A204.1 (cell line): ENCODE measurements at regions not wholly inside any gene's neighbourhood (a gene's known extent, or its start where the extent isn't known, plus 50 kb on each side); places are given as distances from the start of the nearest gene placed in this dataset.

ENCODE experiments used
- FAIRE-seq: peaks from 2 replicates; lab custom pipeline; 2012; peaks lifted over from hg19 to GRCh38; lab: Jason Lieb, UNC

- no peak for FAIRE-seq
Observed at GRCh38 chr2:150778828-150779227, 291.4 kb upstream of the RND3 start.

- FAIRE-seq, result no peak
Observed at GRCh38 chr2:150769421-150769820, 282.0 kb upstream of the RND3 start.

DNA sequence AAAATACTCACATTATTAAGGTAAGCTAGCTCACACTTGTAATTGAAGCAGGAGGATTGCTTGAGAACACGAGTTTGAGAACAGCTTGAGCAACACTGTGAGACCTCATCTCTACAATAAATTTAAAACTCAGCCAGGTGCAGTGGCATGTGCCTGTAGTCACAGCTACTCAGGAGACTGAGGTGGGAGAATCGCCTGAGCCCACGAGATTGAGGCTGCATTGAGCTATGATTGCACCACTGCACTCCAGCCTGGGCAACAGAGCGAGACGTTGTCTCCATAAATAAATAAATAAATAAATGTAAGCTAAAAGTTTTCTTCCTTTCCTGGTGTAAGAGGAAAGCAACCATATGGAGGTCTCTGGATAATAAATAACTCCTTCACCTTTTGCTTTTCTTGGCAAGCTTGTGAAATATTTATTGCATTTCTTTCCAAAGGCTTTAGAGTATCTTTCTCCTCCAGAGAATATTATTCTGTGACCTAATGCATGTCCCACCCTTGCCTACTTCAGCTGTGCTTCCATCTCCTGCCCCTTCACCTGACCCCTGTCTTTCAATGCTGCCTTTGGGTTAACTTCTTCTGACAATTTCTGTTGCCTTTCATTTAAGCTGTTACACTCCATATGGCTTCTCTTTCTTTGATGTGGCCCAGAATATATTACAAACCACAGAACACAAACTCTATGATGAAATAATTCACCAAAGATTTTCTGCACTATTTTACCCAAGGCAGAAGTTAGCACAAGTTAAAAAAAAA lies 280.7 kb upstream of the RND3 start:
- FAIRE-seq, result no peak

- FAIRE-seq, result no peak
Observed at GRCh38 chr2:150762571-150762970, 275.1 kb upstream of the RND3 start.

DNA sequence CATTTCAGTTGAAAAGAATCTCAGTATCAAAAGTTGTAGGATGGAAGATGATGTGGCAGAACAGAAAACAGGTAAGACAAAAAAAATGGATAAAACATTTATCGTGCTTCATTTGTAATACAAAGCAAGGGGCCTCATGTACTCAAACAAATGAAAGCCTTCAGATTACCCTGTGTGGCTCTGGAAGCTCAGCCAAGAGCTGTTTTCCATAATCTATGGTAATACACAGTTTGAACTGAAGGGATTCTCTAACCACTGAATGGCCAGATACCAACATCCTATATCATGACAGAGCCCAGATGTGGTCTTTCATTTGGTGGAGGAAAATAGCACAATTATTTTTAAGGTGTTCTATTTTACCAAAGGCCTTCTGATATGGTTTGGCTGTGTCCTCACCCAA lies 272.1 kb upstream of the RND3 start:
- FAIRE-seq, result no peak

- no peak for FAIRE-seq
Observed at GRCh38 chr2:150759106-150759505, 271.6 kb upstream of the RND3 start.

DNA sequence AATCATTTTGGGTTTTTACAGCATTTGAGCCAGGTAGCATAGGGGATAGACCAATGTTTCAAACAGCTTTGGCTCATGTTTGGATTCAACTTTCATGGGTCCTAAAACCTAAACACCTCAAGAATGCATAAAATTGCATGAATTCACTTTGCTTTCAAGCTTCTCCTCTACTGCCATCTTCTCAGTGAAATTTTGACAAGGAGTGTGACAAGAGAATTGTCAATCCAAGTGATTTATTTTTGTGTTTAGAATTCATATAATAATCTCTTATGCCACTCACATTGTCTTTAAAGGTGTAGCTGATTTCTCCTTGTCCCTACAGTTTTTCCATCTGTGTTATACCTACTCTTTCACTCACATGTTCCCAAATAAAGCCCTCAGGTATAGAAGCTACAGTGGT lies 264.8 kb upstream of the RND3 start:
- no peak for FAIRE-seq

- FAIRE-seq, result no peak
Observed at GRCh38 chr2:150750720-150751119, 263.3 kb upstream of the RND3 start.

GRCh38 chr2:150742094-150742493 lies 254.6 kb upstream of the RND3 start:
- no peak for FAIRE-seq

DNA sequence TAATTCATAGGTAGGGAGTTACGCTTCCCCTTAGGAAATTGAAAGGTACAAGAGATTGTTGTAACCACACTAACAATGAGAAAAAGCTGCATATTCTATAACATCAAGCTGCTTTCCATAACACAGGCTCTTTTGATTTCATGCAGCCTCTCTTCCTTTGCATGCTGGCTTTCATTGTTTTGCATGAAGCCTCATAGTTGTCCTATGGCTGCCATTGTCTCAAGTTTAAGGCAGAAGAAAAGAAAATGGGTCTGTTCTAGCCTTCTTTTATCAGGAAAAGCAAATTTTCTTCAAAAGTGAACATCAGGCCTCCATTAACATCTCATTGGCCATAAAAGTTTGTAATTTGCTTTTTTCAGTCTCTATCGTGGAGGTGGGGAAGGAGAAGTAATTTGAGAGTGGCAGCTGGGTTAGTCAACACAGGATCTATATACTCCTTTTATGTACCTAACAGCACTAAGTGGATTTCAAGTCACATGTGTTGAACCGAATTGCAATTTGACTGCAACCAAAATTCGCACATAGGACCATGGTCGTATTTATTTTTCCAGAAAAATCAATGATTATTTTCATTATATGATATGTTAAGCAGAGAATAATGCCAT lies 248.5 kb upstream of the RND3 start:
- FAIRE-seq, result no peak

DNA sequence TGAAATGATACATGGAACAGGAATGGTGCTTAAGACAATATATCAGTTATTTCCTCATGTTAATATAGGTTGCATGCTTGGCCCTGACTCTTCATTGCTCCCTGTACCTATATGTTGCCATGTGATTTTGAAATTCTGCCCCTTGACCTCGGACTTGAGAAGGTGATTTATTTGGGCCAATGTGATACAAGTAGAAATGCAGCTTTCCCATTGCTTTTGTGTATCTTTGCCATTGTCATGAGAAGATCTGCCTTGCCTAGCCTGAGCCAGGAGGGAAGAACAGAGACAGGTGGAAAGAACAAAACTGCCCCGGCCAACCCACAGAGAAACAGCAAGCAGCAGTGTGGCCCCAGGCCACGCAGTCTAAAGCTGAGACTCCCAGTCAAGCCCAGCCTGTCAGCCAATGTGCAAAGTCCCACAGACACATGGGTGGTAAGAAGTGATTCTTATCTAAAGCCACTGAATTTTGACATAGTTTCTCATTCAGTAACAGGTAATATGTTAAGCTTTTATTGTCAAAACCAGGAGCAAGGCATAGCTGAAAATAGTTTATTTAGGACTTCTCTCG lies 245.7 kb upstream of the RND3 start:
- FAIRE-seq, result no peak

DNA sequence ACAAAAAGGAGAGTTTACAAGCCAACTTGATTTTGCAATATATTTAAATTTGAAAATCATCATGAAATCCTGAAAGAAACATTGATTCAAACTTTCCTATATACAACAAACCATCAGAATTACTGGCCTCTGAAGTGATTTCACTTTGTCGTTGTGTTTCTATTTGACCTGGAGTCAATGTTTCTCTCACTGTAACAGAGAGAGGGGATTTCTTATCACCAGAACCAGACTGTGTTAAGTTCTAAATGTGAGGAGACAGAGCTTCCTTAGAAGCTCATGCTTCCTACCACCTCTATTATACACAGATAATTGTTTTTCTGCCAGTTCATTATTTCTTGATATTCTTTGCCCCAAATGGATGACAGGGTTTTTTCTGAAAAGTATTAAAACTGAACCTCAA lies 245.0 kb upstream of the RND3 start:
- no peak for FAIRE-seq

GRCh38 chr2:150732064-150732463 lies 244.6 kb upstream of the RND3 start:
- no peak for FAIRE-seq

DNA sequence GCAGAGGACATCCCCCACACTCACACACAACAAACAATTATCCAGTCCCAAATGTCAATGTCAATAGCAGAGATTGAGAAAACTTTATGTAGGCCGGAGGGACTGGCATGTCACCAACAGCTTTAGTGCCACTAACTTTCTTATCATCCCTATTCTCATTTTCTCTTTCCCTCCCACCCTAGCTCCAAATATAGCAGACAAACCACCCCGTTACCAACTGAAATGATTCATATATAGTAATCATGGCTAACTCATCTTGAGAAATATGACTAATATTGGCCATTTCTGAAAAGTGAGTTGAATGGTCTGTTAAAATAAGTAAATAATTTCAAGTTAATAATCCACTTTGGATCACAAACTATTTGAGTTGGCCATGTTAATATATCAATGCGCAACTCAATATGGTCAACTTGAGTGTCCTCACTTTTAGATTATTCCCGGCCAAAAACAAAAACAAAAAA lies 242.1 kb upstream of the RND3 start:
- FAIRE-seq, result no peak

GRCh38 chr2:150718280-150718679 lies 230.8 kb upstream of the RND3 start:
- FAIRE-seq, result no peak

DNA sequence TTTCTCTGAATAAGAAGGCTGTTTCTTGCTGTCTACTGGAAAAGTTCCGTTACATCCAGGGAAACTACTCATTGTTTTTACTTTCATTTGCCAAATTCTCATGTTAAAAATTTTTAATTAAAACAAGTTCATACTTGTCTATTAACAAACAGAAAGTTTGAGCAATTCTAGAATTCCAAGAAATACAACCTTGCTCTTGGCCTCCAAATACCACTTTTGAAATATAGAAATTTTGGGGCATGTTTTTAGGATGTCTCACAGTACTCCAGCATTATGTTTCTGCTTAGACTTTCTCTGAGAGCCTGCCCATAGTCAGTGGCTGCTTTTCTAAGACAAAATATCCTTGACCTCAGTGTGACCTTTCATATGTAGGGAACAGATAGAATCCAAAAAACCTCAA lies 228.7 kb upstream of the RND3 start:
- FAIRE-seq, result no peak

DNA sequence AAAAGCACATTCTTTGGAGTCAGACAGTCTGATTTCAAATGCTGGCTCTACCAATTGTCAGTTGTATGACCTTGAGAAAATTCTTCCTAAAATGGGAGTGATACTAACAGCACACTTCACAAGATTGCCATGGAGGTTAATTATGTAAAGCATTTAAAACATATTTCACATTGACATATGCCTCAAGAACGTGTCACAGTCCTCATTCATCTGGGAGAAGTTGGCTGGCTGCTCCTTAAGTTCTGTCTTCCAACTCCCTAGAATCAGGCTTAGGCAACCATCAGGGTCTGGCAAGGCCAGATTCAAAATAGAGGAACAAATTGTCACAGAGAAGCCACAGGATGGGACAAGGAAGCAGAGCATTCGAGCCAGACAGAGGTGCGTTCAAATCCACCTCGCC lies 228.0 kb upstream of the RND3 start:
- no peak for FAIRE-seq

- no peak for FAIRE-seq
Observed at GRCh38 chr2:150710916-150711315, 223.4 kb upstream of the RND3 start.

GRCh38 chr2:150710041-150710440 lies 222.6 kb upstream of the RND3 start:
- no peak for FAIRE-seq

DNA sequence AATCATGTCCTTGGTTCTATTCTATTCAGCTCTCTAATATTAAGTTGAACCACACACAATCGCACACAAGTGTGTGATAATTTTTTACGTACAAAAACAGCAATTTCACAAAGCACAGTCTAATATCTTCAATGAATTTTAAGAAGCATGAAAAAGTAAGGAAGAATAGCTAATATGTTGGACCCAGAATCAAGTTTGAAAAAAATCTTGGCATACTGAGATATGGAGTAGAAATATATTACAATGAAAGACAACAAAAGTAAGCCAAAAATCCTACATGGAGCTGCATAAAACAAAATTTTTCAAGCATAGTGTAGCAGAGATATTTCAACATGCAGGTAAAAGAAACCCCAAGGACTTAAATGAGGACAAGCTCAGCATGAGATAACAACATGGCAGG lies 219.1 kb upstream of the RND3 start:
- no peak for FAIRE-seq

DNA sequence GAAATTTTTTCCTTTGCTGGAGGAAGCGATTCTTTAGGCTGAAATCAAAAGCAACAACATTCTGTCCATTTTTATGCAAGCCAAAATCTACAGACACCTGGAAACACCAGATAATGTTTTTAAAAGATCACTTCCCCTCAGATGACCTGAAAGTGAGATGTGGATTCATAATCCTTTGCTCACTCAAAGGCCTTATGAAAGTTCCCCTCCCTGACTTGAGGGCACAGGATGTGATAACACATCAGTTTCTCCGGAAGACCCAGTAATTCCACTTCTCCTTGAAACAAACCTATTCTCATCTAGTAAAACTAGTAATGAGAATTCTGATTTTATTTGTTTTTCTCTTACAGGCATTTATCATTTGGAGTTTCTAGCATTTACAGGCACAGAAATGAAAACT lies 218.3 kb upstream of the RND3 start:
- FAIRE-seq, result no peak

DNA sequence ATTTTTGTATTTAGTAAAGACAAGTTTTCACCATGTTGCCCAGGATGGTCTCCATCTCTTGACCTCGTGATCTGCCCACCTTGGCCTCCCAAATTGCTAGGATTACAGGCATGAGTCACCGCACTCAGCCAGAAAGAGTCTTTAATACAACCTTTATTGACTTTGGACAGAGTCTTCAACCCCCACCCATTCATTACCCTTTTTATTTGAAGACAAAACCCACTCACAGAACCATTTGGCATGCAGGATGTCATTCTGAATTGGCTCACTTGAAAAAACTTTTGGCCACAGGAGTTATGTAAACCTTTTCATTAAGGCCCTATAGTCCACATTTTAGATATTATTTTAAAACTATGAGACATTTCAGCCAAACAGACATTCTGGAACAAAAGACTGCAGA lies 217.9 kb upstream of the RND3 start:
- FAIRE-seq, result no peak

GRCh38 chr2:150702791-150703190 lies 215.3 kb upstream of the RND3 start:
- no peak for FAIRE-seq
